ENCODE measurements at regions not wholly inside any gene's neighbourhood (a gene's known extent, or its start where the extent isn't known, plus 50 kb on each side); places are given as distances from the start of the nearest gene placed in this dataset.

GRCh38 chr1:87760155-87760554, 431.5 kb downstream of the LMO4 start:
- no peak for TF ChIP-seq CTCF (IDR thresholded peaks at IDR 0.05)
- TF ChIP-seq POLR2AphosphoS5 (IDR thresholded peaks at IDR 0.05; ENCODE audit: insufficient read depth in 1 of 2, low read depth in 1 of 2) = no peak
- no peak for TF ChIP-seq POLR2A (IDR thresholded peaks at IDR 0.05)
